Fibroblast of lung (primary cell): ENCODE measurements at regions not wholly inside any gene's neighbourhood (a gene's known extent, or its start where the extent isn't known, plus 50 kb on each side); places are given as distances from the start of the nearest gene placed in this dataset.

Source experiments
- DNase-seq, 2 donors: peaks; one replicate each; pipeline versions ENCODE4 v3.0.0 to v3.0.0-alpha.2; 2010; ENCODE audit warnings: low read depth in 2 of 2
- H2AFZ ChIP-seq: 2 replicates; pipeline ENCODE4 v1.5.1; 2012; ENCODE audit warnings: low read length, control low read depth, inconsistent platforms
- H3K27ac ChIP-seq: 2 replicates; pipeline ENCODE4 v1.5.1; 2011; ENCODE audit warnings: low read length, control low read depth; ENCODE audit not compliant: insufficient read depth
- H3K27me3 ChIP-seq: 2 replicates; pipeline ENCODE4 v1.5.1; 2011; ENCODE audit warnings: mild to moderate bottlenecking, low read length; ENCODE audit not compliant: control insufficient read depth, insufficient read depth
- H3K36me3 ChIP-seq: 2 replicates; pipeline ENCODE4 v1.5.1; 2011; ENCODE audit warnings: low read length; ENCODE audit not compliant: control insufficient read depth, insufficient read depth
- H3K4me1 ChIP-seq: 2 replicates; pipeline ENCODE4 v1.5.1; 2011; ENCODE audit warnings: low read length; ENCODE audit not compliant: control insufficient read depth, insufficient read depth; ENCODE audit errors: extremely low read depth
- H3K4me2 ChIP-seq: 2 replicates; pipeline ENCODE4 v1.5.1; 2011; ENCODE audit warnings: low read length, control low read depth; ENCODE audit not compliant: insufficient read depth; ENCODE audit errors: extremely low read depth
- H3K4me3 ChIP-seq, 4 experiments: fragments of 200-600 bp in 1 of 4; sonication (generic) in 1 of 4; replicated peaks in 1 of 4; 2 replicates each; pipeline ENCODE4 v1.5.1; 2011 to 2016; ENCODE audit warnings: low read length in 4 of 4, low read depth in 3 of 4, mild to moderate bottlenecking in 3 of 4, control low read depth in 2 of 4, inconsistent platforms in 1 of 4, mixed read lengths in 1 of 4; ENCODE audit not compliant: insufficient read depth in 1 of 4; ENCODE audit errors: control extremely low read depth in 1 of 4
- H3K79me2 ChIP-seq: 2 replicates; pipeline ENCODE4 v1.5.1; 2012; ENCODE audit warnings: mild to moderate bottlenecking, low read length, inconsistent platforms; ENCODE audit not compliant: control insufficient read depth, insufficient read depth
- H3K9ac ChIP-seq: 2 replicates; pipeline ENCODE4 v1.5.1; 2011; ENCODE audit warnings: mild to moderate bottlenecking, low read length, control low read depth; ENCODE audit not compliant: insufficient read depth
- H3K9me3 ChIP-seq: 2 replicates; pipeline ENCODE4 v1.5.1; 2012; ENCODE audit warnings: low read depth, low read length; ENCODE audit not compliant: control insufficient read depth, insufficient read depth
- H4K20me1 ChIP-seq: 2 replicates; pipeline ENCODE4 v1.5.1; 2011; ENCODE audit warnings: low read length; ENCODE audit not compliant: control insufficient read depth, insufficient read depth; ENCODE audit errors: extremely low read depth
- CTCF ChIP-seq, 2 donors: IDR thresholded peaks in 1 of 2; conservative IDR thresholded peaks in 1 of 2; 1 replicate in 1 of 2; 2 replicates in 1 of 2; pipeline ENCODE4 v1.5.1; 2011 to 2012; ENCODE audit warnings: low read length in 2 of 2, control low read depth in 1 of 2, inconsistent platforms in 1 of 2, low read depth in 1 of 2, mild to moderate bottlenecking in 1 of 2
- EZH2 ChIP-seq: IDR thresholded peaks from 2 replicates; pipeline ENCODE4 v1.5.1; 2012; ENCODE audit warnings: low read length, control low read depth, mild to moderate bottlenecking; ENCODE audit errors: missing control alignments

DNA sequence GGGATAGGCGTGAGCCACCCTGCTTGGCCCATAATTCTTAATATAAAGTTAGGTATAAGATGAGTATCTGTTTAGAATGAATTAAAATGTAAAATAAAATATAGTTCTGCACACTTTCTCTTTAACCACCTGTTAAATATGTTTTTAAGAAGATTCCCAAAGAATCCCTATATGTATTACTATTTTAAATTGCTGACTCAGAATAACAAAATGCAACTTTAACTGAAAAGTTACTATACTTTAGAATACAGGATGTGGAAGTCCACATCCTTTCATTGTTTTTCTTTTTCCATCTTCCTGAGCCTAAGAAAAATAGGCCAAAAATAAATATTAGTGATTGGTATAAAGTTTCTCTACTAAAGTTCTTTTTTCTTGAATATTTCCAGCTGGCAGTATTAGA is 325.6 kb upstream of the EYS start:
- H3K4me1 ChIP-seq, result no peaks in the 10 kb centered on the region
- no peak for DNase-seq
- no peaks in the 10 kb centered on the region for H4K20me1 ChIP-seq
- H3K79me2 ChIP-seq, result no peaks in the 10 kb centered on the region
- H3K27ac ChIP-seq, result no peak overlapping the region
- no peaks in the 10 kb centered on the region for H3K36me3 ChIP-seq
- H2AFZ ChIP-seq, result no peak overlapping the region
- no peaks in the 10 kb centered on the region for H3K9me3 ChIP-seq
- TF ChIP-seq CTCF (conservative IDR thresholded peaks at IDR 0.05 in 1 of 2, IDR thresholded peaks at IDR 0.05 in 1 of 2; ENCODE audit: low read depth in 1 of 2, low read length in 2 of 2), result no peak
- no peak for TF ChIP-seq EZH2
- H3K27me3 ChIP-seq, result no peaks in the 10 kb centered on the region
- H3K4me2 ChIP-seq, result no peak overlapping the region
- H3K4me3 ChIP-seq, result no peak overlapping the region
- no peak overlapping the region for H3K9ac ChIP-seq

DNA sequence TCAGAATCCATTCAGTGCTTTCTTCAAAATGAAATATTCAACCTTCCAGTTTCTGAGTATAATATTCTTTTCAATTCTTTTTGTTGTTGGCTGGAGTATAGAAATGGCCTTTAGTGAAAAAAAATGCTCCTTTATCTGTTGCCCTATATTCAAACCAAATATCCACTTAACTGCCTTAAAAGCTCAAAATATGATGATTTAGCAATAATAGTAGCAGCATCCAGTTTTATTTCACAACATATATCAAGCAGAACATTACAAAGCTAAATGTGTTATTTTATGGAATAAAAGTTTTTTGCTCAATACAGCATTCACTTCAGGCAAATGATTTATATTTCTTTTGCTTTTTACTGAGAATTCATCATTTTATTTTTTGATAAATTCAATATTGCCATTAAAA is 322.4 kb upstream of the EYS start:
- Histone ChIP-seq H4K20me1 (no peaks in the 10 kb centered on the region), H2AFZ (no peak overlapping the region), H3K4me3 (no peak overlapping the region), H3K27ac (no peak overlapping the region), H3K79me2 (no peaks in the 10 kb centered on the region), H3K4me1 (no peaks in the 10 kb centered on the region), H3K9me3 (no peaks in the 10 kb centered on the region), H3K36me3 (no peaks in the 10 kb centered on the region), H3K9ac (no peak overlapping the region), H3K4me2 (no peak overlapping the region), H3K27me3 (no peaks in the 10 kb centered on the region)
- no peak for DNase-seq
- TF ChIP-seq EZH2 (no peak), CTCF (conservative IDR thresholded peaks at IDR 0.05 in 1 of 2, IDR thresholded peaks at IDR 0.05 in 1 of 2; ENCODE audit: low read depth in 1 of 2, low read length in 2 of 2) (no peak)

- Histone ChIP-seq H3K4me1 (no peaks in the 10 kb centered on the region), H3K9me3 (no peaks in the 10 kb centered on the region), H3K4me3 (no peak overlapping the region), H3K36me3 (no peaks in the 10 kb centered on the region), H3K27me3 (no peaks in the 10 kb centered on the region), H2AFZ (no peak overlapping the region), H4K20me1 (no peaks in the 10 kb centered on the region), H3K4me2 (no peak overlapping the region), H3K9ac (no peak overlapping the region), H3K27ac (no peak overlapping the region), H3K79me2 (no peaks in the 10 kb centered on the region)
- DNase-seq, result no peak
- TF ChIP-seq EZH2, result no peak
- TF ChIP-seq CTCF (conservative IDR thresholded peaks at IDR 0.05 in 1 of 2, IDR thresholded peaks at IDR 0.05 in 1 of 2; ENCODE audit: low read depth in 1 of 2, low read length in 2 of 2), result no peak
Measured at GRCh38 chr6:65999288-65999791, 292.3 kb upstream of the EYS start.
